22Rv1 (cell line): ENCODE measurements at regions not wholly inside any gene's neighbourhood (a gene's known extent, or its start where the extent isn't known, plus 50 kb on each side); places are given as distances from the start of the nearest gene placed in this dataset.

Experiments
- H3K27ac ChIP-seq: fragments of 450-650 bp; 2 replicates; pipeline ENCODE4 v1.5.1; 2017
- ZFX ChIP-seq: fragments of 450-650 bp; IDR thresholded peaks from 2 replicates; pipeline ENCODE4 v1.6.1; 2017; ENCODE audit warnings: antibody characterized with exemption, borderline replicate concordance
- TF ChIP-seq, protein P1 (sequence below): fragments of 450-650 bp; IDR thresholded peaks from 2 replicates; pipeline ENCODE4 v1.5.1; 2017; ENCODE audit warnings: mild to moderate bottlenecking

DNA sequence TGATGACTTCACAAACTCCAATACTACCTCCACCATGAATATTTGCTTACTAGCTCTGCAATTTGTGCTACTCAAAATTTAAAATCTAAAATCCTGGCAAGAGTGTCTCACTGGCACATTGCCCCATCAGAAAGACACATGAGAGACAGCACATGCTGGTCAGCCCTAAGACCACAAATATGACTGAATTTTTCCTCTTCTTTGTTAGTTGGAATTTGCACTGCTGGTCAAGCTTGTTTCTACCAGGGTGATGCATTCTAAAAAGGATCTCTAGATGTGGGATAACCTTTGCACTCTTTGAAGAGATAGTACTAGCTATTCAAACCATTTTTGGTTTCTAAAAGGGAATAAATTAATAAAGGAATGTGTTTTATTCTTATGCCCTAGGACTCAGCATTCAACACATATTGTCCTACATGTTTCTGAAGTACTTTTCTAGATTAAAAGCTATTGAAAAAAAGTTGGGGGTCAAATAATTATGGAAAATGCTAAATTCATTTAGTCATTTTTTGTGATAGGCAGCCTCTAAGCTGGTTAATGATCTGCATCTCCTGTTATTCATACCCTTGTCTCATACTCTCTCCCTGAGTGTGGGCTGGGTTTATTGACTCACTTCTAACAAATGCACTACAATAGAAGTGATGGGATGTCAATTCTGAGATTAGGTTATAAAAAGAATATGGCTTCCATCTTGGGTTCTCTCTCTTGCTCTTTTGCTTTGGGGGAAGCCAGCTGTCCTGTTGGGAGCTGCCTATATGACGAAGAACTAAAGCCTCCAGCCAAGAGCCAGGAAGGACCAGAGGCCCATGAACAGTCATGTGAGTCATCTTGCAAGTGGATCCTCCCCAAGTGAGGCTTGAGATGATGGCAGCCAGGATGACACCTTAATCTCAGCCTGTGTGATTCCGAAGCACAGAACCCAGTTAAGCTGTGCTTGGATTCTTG, 211.5 kb upstream of the CRY1 start:
- H3K27ac ChIP-seq = no peak overlapping the region
- TF ChIP-seq ZFX = no peak
- TF ChIP-seq, protein P1, sequence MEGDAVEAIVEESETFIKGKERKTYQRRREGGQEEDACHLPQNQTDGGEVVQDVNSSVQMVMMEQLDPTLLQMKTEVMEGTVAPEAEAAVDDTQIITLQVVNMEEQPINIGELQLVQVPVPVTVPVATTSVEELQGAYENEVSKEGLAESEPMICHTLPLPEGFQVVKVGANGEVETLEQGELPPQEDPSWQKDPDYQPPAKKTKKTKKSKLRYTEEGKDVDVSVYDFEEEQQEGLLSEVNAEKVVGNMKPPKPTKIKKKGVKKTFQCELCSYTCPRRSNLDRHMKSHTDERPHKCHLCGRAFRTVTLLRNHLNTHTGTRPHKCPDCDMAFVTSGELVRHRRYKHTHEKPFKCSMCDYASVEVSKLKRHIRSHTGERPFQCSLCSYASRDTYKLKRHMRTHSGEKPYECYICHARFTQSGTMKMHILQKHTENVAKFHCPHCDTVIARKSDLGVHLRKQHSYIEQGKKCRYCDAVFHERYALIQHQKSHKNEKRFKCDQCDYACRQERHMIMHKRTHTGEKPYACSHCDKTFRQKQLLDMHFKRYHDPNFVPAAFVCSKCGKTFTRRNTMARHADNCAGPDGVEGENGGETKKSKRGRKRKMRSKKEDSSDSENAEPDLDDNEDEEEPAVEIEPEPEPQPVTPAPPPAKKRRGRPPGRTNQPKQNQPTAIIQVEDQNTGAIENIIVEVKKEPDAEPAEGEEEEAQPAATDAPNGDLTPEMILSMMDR = no peak

DNA sequence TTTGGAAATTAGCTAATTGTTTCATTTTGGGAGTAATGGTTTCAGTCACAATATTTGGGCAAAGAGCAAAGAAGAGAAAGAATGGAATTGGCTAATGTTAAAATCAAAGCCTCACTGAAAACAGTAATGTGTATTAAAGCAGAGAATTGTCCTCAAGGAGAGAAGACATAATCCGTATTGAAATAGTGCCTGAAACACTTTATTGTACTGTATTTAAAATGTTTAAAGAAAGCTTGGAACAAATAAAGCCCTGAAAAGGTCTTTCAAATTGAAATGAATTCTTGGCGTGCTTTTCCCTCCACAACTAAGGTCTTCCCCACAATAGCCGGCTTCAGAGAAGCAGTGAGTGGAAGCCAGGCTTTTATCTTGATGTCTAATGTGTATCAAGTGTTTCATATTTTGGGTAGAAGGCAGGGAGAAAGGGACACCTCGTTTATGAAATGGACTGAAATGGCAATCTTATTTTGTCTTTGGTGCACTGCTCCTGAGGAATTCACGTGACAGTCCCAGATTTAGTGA, 212.9 kb upstream of the CRY1 start:
- TF ChIP-seq, protein P1 = no peak
- no peak for TF ChIP-seq ZFX
- H3K27ac ChIP-seq = no peak overlapping the region

- TF ChIP-seq, protein P1 = no peak
- TF ChIP-seq ZFX = no peak
Measured at GRCh38 chr12:107308310-107308709, 215.0 kb upstream of the CRY1 start.

DNA sequence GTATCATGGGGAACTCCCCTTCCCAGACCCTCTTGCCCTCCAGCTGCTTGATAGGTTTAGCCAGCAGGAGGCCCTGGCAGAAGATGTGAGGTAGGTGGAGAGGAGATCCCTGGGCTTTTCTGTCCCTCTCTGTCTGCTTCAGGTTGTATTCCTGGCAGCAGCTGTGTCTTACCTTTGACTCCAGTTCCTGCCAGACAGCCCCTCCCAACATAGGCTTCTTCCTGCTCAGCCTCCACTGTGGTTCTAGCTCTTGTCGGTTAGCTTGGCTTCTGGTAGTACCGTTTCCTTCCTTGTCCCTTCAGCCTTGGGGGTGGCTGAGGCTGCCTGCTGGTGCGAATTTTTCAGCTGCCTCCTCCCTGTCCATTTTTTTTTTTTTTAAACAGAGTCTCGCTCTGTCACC, 215.7 kb upstream of the CRY1 start:
- H3K27ac ChIP-seq = no peak overlapping the region
- TF ChIP-seq, protein P1 = no peak
- TF ChIP-seq ZFX = no peak

More at GRCh38 chr12:107308310-107308709, 215.0 kb upstream of the CRY1 start:
- H3K27ac ChIP-seq = no peak overlapping the region

- no peak overlapping the region for H3K27ac ChIP-seq
- TF ChIP-seq, protein P1 = no peak
- no peak for TF ChIP-seq ZFX
Measured at GRCh38 chr12:107310621-107311020, 217.3 kb upstream of the CRY1 start.

GRCh38 chr12:107311682-107312081, 218.3 kb upstream of the CRY1 start:
- no peak for TF ChIP-seq ZFX
- TF ChIP-seq, protein P1 = no peak
- no peak overlapping the region for H3K27ac ChIP-seq
